ENCODE measurements at regions not wholly inside any gene's neighbourhood (a gene's known extent, or its start where the extent isn't known, plus 50 kb on each side); places are given as distances from the start of the nearest gene placed in this dataset.

- in situ Hi-C loops (cut with MboI; ENCODE audit: low pct_unique_long_range_greater_than_20kb, low sequenced_read_pairs, unreplicated experiment), result no loop called here
- DNase-seq (ENCODE audit: low spot score), result no peak
- TF ChIP-seq CTCF (IDR thresholded peaks at IDR 0.05; ENCODE audit: extremely low read depth, insufficient read depth, missing control alignments), result no peak
Measured at GRCh38 chr12:108009442-108010070, 119.5 kb upstream of the WSCD2 start.

- TF ChIP-seq CTCF (IDR thresholded peaks at IDR 0.05; ENCODE audit: extremely low read depth, insufficient read depth, missing control alignments), result no peak
- no peak for DNase-seq (ENCODE audit: low spot score)
- in situ Hi-C loops (cut with MboI; ENCODE audit: low pct_unique_long_range_greater_than_20kb, low sequenced_read_pairs, unreplicated experiment), result no loop called here
Measured at GRCh38 chr12:108016022-108016564, 113.0 kb upstream of the WSCD2 start.

GRCh38 chr12:108017472-108018057 is 111.5 kb upstream of the WSCD2 start:
- no peak for TF ChIP-seq CTCF (IDR thresholded peaks at IDR 0.05; ENCODE audit: extremely low read depth, insufficient read depth, missing control alignments)
- DNase-seq (ENCODE audit: low spot score), result no peak
- in situ Hi-C loops (cut with MboI; ENCODE audit: low pct_unique_long_range_greater_than_20kb, low sequenced_read_pairs, unreplicated experiment), result no loop called here

- in situ Hi-C loops (cut with MboI; ENCODE audit: low pct_unique_long_range_greater_than_20kb, low sequenced_read_pairs, unreplicated experiment), result no loop called here
- TF ChIP-seq CTCF (IDR thresholded peaks at IDR 0.05; ENCODE audit: extremely low read depth, insufficient read depth, missing control alignments), result no peak
- DNase-seq (ENCODE audit: low spot score), result no peak
Measured at GRCh38 chr12:108019862-108020261, 109.2 kb upstream of the WSCD2 start.

GRCh38 chr12:108021141-108021540 is 107.9 kb upstream of the WSCD2 start:
- in situ Hi-C loops (cut with MboI; ENCODE audit: low pct_unique_long_range_greater_than_20kb, low sequenced_read_pairs, unreplicated experiment), result no loop called here
- no peak for TF ChIP-seq CTCF (IDR thresholded peaks at IDR 0.05; ENCODE audit: extremely low read depth, insufficient read depth, missing control alignments)

GRCh38 chr12:108021949-108022522 is 107.1 kb upstream of the WSCD2 start:
- in situ Hi-C loops (cut with MboI; ENCODE audit: low pct_unique_long_range_greater_than_20kb, low sequenced_read_pairs, unreplicated experiment), result no loop called here
- DNase-seq (ENCODE audit: low spot score), result no peak
- no peak for TF ChIP-seq CTCF (IDR thresholded peaks at IDR 0.05; ENCODE audit: extremely low read depth, insufficient read depth, missing control alignments)

More at GRCh38 chr12:108021141-108021540, 107.9 kb upstream of the WSCD2 start:
- DNase-seq (ENCODE audit: low spot score), result no peak
